ENCODE measurements at regions not wholly inside any gene's neighbourhood (a gene's known extent, or its start where the extent isn't known, plus 50 kb on each side); places are given as distances from the start of the nearest gene placed in this dataset.
"Not testable (repeated sequence)": the region's sequence is repeated elsewhere in the genome, so short reads cannot be mapped to it uniquely, and the experiment has no call there.

- no peaks in the 10 kb centered on the region for H3K36me3 ChIP-seq (ENCODE audit: control insufficient read depth, insufficient read depth, low read length)
Observed at GRCh38 chr1:230487773-230488428, 61.8 kb upstream of the PGBD5 start.

DNA sequence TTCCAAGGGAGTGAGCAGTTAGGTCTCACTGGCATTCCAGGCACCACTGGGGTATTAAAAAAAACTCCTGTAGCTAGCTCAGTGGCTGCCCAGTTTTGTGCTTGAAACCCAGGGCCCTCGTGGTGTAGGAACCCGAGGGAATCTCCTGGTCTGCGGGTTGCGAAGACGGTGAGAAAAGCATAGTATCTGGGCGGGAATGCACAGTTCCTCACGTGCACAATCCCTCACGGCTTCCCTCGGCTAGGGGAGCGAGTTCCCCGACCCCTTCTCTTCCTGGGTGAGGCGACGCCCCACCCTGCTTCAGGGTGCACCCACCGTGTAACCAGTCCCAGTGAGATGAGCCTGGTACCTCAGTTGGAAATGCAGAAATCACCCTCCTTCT is 50.5 kb upstream of the PGBD5 start:
- Histone ChIP-seq H3K27me3 (replicated peaks; ENCODE audit: control insufficient read depth, insufficient read depth, low read length) (no peaks in the 10 kb centered on the region), H3K4me3 (replicated peaks; ENCODE audit: low read depth, low read length) (no peak overlapping the region)
- TF ChIP-seq, protein P1, sequence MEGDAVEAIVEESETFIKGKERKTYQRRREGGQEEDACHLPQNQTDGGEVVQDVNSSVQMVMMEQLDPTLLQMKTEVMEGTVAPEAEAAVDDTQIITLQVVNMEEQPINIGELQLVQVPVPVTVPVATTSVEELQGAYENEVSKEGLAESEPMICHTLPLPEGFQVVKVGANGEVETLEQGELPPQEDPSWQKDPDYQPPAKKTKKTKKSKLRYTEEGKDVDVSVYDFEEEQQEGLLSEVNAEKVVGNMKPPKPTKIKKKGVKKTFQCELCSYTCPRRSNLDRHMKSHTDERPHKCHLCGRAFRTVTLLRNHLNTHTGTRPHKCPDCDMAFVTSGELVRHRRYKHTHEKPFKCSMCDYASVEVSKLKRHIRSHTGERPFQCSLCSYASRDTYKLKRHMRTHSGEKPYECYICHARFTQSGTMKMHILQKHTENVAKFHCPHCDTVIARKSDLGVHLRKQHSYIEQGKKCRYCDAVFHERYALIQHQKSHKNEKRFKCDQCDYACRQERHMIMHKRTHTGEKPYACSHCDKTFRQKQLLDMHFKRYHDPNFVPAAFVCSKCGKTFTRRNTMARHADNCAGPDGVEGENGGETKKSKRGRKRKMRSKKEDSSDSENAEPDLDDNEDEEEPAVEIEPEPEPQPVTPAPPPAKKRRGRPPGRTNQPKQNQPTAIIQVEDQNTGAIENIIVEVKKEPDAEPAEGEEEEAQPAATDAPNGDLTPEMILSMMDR (IDR thresholded peaks at IDR 0.05; ENCODE audit: insufficient read depth, low read length, poor library complexity, severe bottlenecking), result no peak

More at GRCh38 chr1:230487773-230488428, 61.8 kb upstream of the PGBD5 start:
- TF ChIP-seq, protein P1 (IDR thresholded peaks at IDR 0.05; ENCODE audit: insufficient read depth, low read length, poor library complexity, severe bottlenecking), result no peak
- no peak for DNase-seq (ENCODE audit: extremely low read depth, insufficient read length)
- no peak overlapping the region for H3K4me3 ChIP-seq (replicated peaks; ENCODE audit: low read depth, low read length)
- no peaks in the 10 kb centered on the region; the same call in 1 of the 2 replicates for H3K27me3 ChIP-seq (replicated peaks; ENCODE audit: control insufficient read depth, insufficient read depth, low read length)

DNA sequence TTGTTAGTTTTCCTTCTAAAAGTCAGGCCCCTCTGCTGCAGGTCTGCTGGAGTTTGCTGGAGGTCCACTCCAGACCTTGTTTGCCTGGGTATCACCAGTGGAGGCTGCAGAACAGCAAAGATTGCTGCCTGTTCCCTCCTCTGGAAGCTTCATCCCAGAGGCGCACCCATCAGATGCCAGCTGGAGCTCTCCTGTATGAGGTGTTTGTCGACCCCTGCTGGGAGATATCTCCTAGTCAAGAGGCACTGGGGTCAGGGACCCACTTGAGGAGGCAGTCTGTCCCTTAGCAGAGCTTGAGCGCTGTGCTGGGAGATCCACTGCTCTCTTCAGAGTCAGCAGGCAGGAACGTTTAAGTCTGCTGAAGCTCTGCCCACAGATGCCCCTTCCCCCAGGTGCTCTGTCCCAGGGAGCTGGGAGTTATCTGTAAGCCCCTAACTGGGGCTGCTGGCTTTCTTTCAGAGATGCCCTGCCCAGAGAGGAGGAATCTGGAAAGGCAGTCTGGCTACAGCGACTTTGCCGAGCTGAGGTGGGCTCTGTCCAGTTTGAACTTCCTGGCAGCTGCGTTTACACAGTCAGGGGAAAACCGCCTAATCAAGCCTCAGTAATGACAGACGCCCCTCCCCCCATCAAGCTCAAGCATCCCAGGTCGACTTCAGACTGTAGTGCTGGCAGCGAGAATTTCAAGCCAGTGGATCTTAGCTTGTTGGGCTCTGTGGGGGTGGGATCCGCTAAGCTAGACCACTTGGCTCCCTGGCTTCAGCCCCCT is 49.9 kb upstream of the PGBD5 start:
- not testable (repeated sequence) for H3K27me3 ChIP-seq (replicated peaks; ENCODE audit: control insufficient read depth, insufficient read depth, low read length); DNase-seq (ENCODE audit: extremely low read depth, insufficient read length); H3K36me3 ChIP-seq (ENCODE audit: control insufficient read depth, insufficient read depth, low read length); H3K4me3 ChIP-seq (replicated peaks; ENCODE audit: low read depth, low read length)

More for the DNA sequence above, 50.5 kb upstream of the PGBD5 start:
- no peak for DNase-seq (ENCODE audit: extremely low read depth, insufficient read length)
- H3K36me3 ChIP-seq (ENCODE audit: control insufficient read depth, insufficient read depth, low read length), result no peaks in the 10 kb centered on the region
